ENCODE measurements at regions not wholly inside any gene's neighbourhood (a gene's known extent, or its start where the extent isn't known, plus 50 kb on each side); places are given as distances from the start of the nearest gene placed in this dataset.

DNA sequence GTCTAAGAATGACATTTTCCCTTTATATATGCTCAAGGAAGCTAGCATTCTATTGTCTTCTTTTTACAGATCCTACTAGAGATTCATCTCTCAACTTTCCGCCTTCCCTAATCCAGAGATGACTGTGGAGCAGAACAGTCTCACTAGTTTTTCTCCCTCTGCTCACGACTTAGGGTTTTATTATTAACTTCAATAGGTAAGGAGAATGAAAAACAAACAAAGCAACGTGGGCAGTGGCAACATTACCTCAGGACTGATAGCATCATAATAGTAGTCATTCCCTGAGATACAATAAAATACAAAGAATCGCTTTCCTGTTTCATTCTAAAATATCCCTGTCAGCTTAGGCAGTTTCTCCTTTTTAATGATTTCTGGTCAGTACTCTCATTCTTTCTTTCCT, 154.3 kb upstream of the PLAAT1 start:
- H3K4me2 ChIP-seq = no peak overlapping the region
- no peaks in the 10 kb centered on the region for H3K4me1 ChIP-seq (ENCODE audit: low read depth, poor library complexity, severe bottlenecking)
- H3K36me3 ChIP-seq (ENCODE audit: insufficient read depth) = no peaks in the 10 kb centered on the region
- H2AFZ ChIP-seq (ENCODE audit: low read depth) = no peak overlapping the region
- TF ChIP-seq, protein P1, sequence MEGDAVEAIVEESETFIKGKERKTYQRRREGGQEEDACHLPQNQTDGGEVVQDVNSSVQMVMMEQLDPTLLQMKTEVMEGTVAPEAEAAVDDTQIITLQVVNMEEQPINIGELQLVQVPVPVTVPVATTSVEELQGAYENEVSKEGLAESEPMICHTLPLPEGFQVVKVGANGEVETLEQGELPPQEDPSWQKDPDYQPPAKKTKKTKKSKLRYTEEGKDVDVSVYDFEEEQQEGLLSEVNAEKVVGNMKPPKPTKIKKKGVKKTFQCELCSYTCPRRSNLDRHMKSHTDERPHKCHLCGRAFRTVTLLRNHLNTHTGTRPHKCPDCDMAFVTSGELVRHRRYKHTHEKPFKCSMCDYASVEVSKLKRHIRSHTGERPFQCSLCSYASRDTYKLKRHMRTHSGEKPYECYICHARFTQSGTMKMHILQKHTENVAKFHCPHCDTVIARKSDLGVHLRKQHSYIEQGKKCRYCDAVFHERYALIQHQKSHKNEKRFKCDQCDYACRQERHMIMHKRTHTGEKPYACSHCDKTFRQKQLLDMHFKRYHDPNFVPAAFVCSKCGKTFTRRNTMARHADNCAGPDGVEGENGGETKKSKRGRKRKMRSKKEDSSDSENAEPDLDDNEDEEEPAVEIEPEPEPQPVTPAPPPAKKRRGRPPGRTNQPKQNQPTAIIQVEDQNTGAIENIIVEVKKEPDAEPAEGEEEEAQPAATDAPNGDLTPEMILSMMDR (conservative IDR thresholded peaks at IDR 0.05; ENCODE audit: low read depth, low read length) = no peak
- no peaks in the 10 kb centered on the region for H4K20me1 ChIP-seq (ENCODE audit: insufficient read depth)
- no peak overlapping the region for H3K4me3 ChIP-seq (IDR thresholded peaks at IDR 0.05; ENCODE audit: insufficient read depth, low read depth, low read length)
- no peaks in the 10 kb centered on the region for H3K79me2 ChIP-seq (ENCODE audit: insufficient read depth, low read depth)
- no peak overlapping the region for H3K27ac ChIP-seq
- no peaks in the 10 kb centered on the region for H3K27me3 ChIP-seq (ENCODE audit: insufficient read depth, low read depth)
- H3K9ac ChIP-seq = no peak overlapping the region

DNA sequence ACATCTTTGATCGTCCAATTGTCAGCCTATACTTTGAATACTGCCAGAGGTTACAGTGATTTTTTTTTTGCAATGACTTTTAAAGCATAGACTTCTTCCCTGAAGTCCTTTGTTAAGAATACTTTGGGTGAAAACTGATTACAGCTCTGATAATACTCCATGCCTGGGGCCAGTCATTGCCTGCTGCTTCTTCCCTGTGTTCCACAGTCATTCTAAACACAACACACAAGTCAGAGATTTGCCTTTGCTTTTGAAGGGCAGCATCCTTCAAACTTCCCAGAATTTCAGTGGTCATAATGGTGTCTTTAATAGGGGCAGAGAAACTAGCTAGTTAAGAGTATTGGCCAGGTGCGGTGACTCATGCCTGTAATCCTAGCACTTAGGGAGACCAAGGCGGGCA, 153.7 kb upstream of the PLAAT1 start:
- H3K9ac ChIP-seq = no peak overlapping the region
- H3K36me3 ChIP-seq (ENCODE audit: insufficient read depth) = no peaks in the 10 kb centered on the region
- H3K27me3 ChIP-seq (ENCODE audit: insufficient read depth, low read depth) = no peaks in the 10 kb centered on the region
- no peak overlapping the region for H2AFZ ChIP-seq (ENCODE audit: low read depth)
- TF ChIP-seq, protein P1 (conservative IDR thresholded peaks at IDR 0.05; ENCODE audit: low read depth, low read length) = no peak
- H3K4me1 ChIP-seq (ENCODE audit: low read depth, poor library complexity, severe bottlenecking) = no peaks in the 10 kb centered on the region
- no peak overlapping the region for H3K27ac ChIP-seq
- no peak overlapping the region for H3K4me2 ChIP-seq
- no peak overlapping the region for H3K4me3 ChIP-seq (IDR thresholded peaks at IDR 0.05; ENCODE audit: insufficient read depth, low read depth, low read length)
- H3K79me2 ChIP-seq (ENCODE audit: insufficient read depth, low read depth) = no peaks in the 10 kb centered on the region
- no peaks in the 10 kb centered on the region for H4K20me1 ChIP-seq (ENCODE audit: insufficient read depth)

GRCh38 chr3:193095366-193095765, 145.7 kb upstream of the PLAAT1 start:
- Histone ChIP-seq H3K4me2 (no peak overlapping the region), H4K20me1 (ENCODE audit: insufficient read depth) (no peaks in the 10 kb centered on the region), H3K4me3 (IDR thresholded peaks at IDR 0.05; ENCODE audit: insufficient read depth, low read depth, low read length) (no peak overlapping the region), H3K27ac (no peak overlapping the region), H3K36me3 (ENCODE audit: insufficient read depth) (no peaks in the 10 kb centered on the region), H3K9ac (no peak overlapping the region), H3K4me1 (ENCODE audit: low read depth, poor library complexity, severe bottlenecking) (no peaks in the 10 kb centered on the region), H3K79me2 (ENCODE audit: insufficient read depth, low read depth) (no peaks in the 10 kb centered on the region), H2AFZ (ENCODE audit: low read depth) (no peak overlapping the region), H3K27me3 (ENCODE audit: insufficient read depth, low read depth) (no peaks in the 10 kb centered on the region)
- TF ChIP-seq, protein P1 (conservative IDR thresholded peaks at IDR 0.05; ENCODE audit: low read depth, low read length) = no peak

DNA sequence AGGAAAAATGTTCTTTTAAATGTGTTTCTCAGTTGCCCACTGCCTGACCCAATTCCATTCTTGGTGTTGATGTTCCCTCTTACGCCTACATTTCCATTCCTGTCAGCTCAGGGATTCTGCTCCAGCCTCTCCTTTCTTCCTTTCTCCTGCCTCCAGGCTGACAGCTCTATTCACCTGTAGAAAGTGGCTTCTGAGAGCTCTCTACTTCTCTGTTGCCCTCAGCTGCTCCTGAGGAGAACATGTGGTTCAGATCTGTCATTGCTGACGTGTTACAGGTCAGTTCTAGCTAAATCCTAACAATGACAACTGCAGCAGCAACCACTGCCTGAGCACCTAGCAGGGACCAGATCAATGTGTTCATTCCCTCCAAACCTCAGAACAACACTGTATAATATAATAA, 144.9 kb upstream of the PLAAT1 start:
- Histone ChIP-seq H2AFZ (ENCODE audit: low read depth) (no peak overlapping the region), H3K36me3 (ENCODE audit: insufficient read depth) (no peaks in the 10 kb centered on the region), H3K4me2 (no peak overlapping the region), H3K79me2 (ENCODE audit: insufficient read depth, low read depth) (no peaks in the 10 kb centered on the region), H3K27me3 (ENCODE audit: insufficient read depth, low read depth) (no peaks in the 10 kb centered on the region), H3K27ac (no peak overlapping the region), H4K20me1 (ENCODE audit: insufficient read depth) (no peaks in the 10 kb centered on the region), H3K9ac (no peak overlapping the region), H3K4me1 (ENCODE audit: low read depth, poor library complexity, severe bottlenecking) (no peaks in the 10 kb centered on the region), H3K4me3 (IDR thresholded peaks at IDR 0.05; ENCODE audit: insufficient read depth, low read depth, low read length) (no peak overlapping the region)
- TF ChIP-seq, protein P1 (conservative IDR thresholded peaks at IDR 0.05; ENCODE audit: low read depth, low read length) = no peak
